CD4-positive, alpha-beta T cell treated with Interleukin-12 subunit alpha and Interleukin-12 subunit beta, for 1 hour (primary cell): ENCODE measurements at regions not wholly inside any gene's neighbourhood (a gene's known extent, or its start where the extent isn't known, plus 50 kb on each side); places are given as distances from the start of the nearest gene placed in this dataset.

Source experiments
- DNase-seq: peaks from one replicate; pipeline ENCODE4 v3.0.0-alpha.2; 2020

- no peak for DNase-seq
These were observed 295.7 kb upstream of the LMCD1 start for GRCh38 chr3:8205881-8206280.

- no peak for DNase-seq
These were observed 294.5 kb upstream of the LMCD1 start for GRCh38 chr3:8206971-8207617.

- DNase-seq: no peak
These were observed 290.7 kb upstream of the LMCD1 start for GRCh38 chr3:8210882-8211341.

GRCh38 chr3:8212794-8213193, 288.8 kb upstream of the LMCD1 start:
- DNase-seq: no peak

- no peak for DNase-seq
These were observed 288.3 kb upstream of the LMCD1 start for GRCh38 chr3:8213286-8213685.

- DNase-seq: no peak
These were observed 285.8 kb upstream of the LMCD1 start for GRCh38 chr3:8215821-8216220.

GRCh38 chr3:8218353-8218940, 283.2 kb upstream of the LMCD1 start:
- DNase-seq: no peak

- no peak for DNase-seq
These were observed 281.3 kb upstream of the LMCD1 start for GRCh38 chr3:8220291-8220690.

GRCh38 chr3:8223766-8224165, 277.9 kb upstream of the LMCD1 start:
- no peak for DNase-seq

GRCh38 chr3:8224941-8225340, 276.7 kb upstream of the LMCD1 start:
- no peak for DNase-seq

- no peak for DNase-seq
These were observed 267.7 kb upstream of the LMCD1 start for GRCh38 chr3:8233938-8234337.

GRCh38 chr3:8236264-8236663, 265.4 kb upstream of the LMCD1 start:
- DNase-seq: no peak

- DNase-seq: no peak
These were observed 263.7 kb upstream of the LMCD1 start for GRCh38 chr3:8237893-8238292.

- DNase-seq: no peak
These were observed 263.2 kb upstream of the LMCD1 start for GRCh38 chr3:8238432-8238831.

GRCh38 chr3:8239095-8239494, 262.5 kb upstream of the LMCD1 start:
- DNase-seq: no peak

- peak; percentile 28 for DNase-seq
These were observed 261.6 kb upstream of the LMCD1 start for GRCh38 chr3:8239718-8240695.

GRCh38 chr3:8246070-8246469, 255.6 kb upstream of the LMCD1 start:
- no peak for DNase-seq

- no peak for DNase-seq
These were observed 248.4 kb upstream of the LMCD1 start for GRCh38 chr3:8253201-8253600.

- no peak for DNase-seq
These were observed 247.1 kb upstream of the LMCD1 start for GRCh38 chr3:8254489-8254888.

GRCh38 chr3:8255725-8256124, 245.9 kb upstream of the LMCD1 start:
- no peak for DNase-seq

- DNase-seq: no peak
These were observed 245.1 kb upstream of the LMCD1 start for GRCh38 chr3:8256441-8257071.

- no peak for DNase-seq
These were observed 240.6 kb upstream of the LMCD1 start for GRCh38 chr3:8261018-8261417.

GRCh38 chr3:8266730-8267131, 234.9 kb upstream of the LMCD1 start:
- no peak for DNase-seq
